Lower leg skin (tissue), 4 donors: ENCODE measurements at regions not wholly inside any gene's neighbourhood (a gene's known extent, or its start where the extent isn't known, plus 50 kb on each side); places are given as distances from the start of the nearest gene placed in this dataset.

Source experiments
- DNase-seq, 2 donors: peaks; one replicate each; pipeline ENCODE4 v3.0.0-alpha.2; 2019; ENCODE audit warnings: low spot score in 2 of 2
- H3K4me3 ChIP-seq: fragments of 200-600 bp; sonication (generic); 2 replicates; pipeline ENCODE4 v1.5.1; 2017; ENCODE audit warnings: mild to moderate bottlenecking, low read depth; ENCODE audit not compliant: poor library complexity, severe bottlenecking
- CTCF ChIP-seq, 3 donors: fragments of 450-650 bp; IDR thresholded peaks; one replicate each; pipeline ENCODE4 v1.5.1; 2016; ENCODE audit warnings: antibody characterized with exemption in 3 of 3, mild to moderate bottlenecking in 3 of 3, moderate library complexity in 2 of 3
- POLR2A ChIP-seq, 2 donors: fragments of 450-650 bp; IDR thresholded peaks; one replicate each; pipeline ENCODE4 v1.6.1; 2016 to 2017; ENCODE audit warnings: antibody characterized with exemption in 2 of 2, mild to moderate bottlenecking in 1 of 2, moderate library complexity in 1 of 2
- WGBS, 2 donors: methylation state at CpG; one replicate each; pipeline ENCODE4 v1.1.5; 2018; 5-methylcytosine and 5-hydroxymethylcytosine counted together
- intact Hi-C: fragments of 100-400 bp; cut with DNase I; formaldehyde crosslinking; loops from one replicate; pipeline ENCODE4 v1.15.0; 2023; ENCODE audit warnings: low total_unique reads

GRCh38 chr20:39176457-39176856 is 214.3 kb downstream of the DHX35 start:
- intact Hi-C loops = no loop called here
- TF ChIP-seq CTCF (IDR thresholded peaks at IDR 0.05) (no peak), POLR2A (IDR thresholded peaks at IDR 0.05) (no peak)
- 74 to 81% methylated on average over 2 of the region's 2 CpGs for WGBS, 2 donors
- no peak overlapping the region for H3K4me3 ChIP-seq
- DNase-seq = no peak

DNA sequence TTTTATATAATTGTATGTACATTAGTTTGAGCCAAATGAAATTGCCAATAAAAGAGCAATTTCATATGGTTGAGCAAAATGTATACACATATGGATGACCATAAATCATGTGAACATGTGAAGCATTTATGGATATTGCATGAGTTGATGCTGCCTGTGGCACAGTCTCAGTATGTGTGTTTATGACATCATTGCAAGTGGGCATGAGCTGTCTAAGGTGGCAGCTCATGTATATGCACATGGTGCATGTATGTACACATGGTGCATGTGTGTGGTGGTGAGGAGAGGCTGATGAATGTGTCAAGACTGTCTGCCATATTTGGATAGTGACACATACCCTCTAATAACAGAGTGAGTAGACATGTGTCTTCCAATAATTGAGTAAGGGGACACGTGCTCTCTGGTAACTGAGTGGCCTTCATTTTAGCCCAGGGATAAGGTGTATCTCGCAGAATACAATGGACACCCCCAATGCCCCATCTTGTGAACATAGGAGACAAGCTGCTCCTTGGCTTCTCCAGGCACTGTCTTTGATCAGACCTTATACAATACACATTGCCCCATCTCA is 208.8 kb downstream of the DHX35 start:
- intact Hi-C loops = no loop called here
- no peak for DNase-seq
- TF ChIP-seq POLR2A (IDR thresholded peaks at IDR 0.05) (no peak), CTCF (IDR thresholded peaks at IDR 0.05) (no peak)
- 67 to 81% methylated on average over 2 of the region's 2 CpGs for WGBS, 2 donors
- no peak overlapping the region for H3K4me3 ChIP-seq

GRCh38 chr20:39165099-39165498 is 203.0 kb downstream of the DHX35 start:
- 78 to 83% methylated on average over 6 of the region's 6 CpGs for WGBS, 2 donors
- H3K4me3 ChIP-seq = no peak overlapping the region
- intact Hi-C loops = no loop called here
- TF ChIP-seq CTCF (IDR thresholded peaks at IDR 0.05) (no peak), POLR2A (IDR thresholded peaks at IDR 0.05) (no peak)
- no peak for DNase-seq

DNA sequence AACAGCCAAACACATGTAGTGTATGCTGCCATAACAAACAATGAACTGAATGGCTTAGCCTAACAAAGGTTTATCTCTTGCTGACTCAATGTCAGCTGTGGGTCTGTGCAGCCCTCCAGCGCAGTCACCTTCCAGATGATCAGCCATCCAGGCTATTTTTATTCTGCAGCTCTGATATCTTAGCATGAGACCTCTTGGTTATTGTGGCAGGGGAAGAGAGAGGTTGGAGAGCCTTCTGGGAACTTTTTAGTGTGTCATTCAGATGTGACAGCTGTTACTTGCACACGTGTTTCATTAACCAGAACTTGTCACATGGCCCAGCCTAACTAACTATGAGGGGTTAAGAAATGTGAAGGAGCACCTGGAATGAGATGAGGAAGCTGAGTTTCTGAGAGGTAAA is 202.5 kb downstream of the DHX35 start:
- intact Hi-C loops = no loop called here
- TF ChIP-seq POLR2A (IDR thresholded peaks at IDR 0.05) = no peak
- TF ChIP-seq CTCF (IDR thresholded peaks at IDR 0.05) = no peak
- no peak overlapping the region for H3K4me3 ChIP-seq
- no peak for DNase-seq
- WGBS, 2 donors = 56 to 72% methylated on average over 2 of the region's 2 CpGs

DNA sequence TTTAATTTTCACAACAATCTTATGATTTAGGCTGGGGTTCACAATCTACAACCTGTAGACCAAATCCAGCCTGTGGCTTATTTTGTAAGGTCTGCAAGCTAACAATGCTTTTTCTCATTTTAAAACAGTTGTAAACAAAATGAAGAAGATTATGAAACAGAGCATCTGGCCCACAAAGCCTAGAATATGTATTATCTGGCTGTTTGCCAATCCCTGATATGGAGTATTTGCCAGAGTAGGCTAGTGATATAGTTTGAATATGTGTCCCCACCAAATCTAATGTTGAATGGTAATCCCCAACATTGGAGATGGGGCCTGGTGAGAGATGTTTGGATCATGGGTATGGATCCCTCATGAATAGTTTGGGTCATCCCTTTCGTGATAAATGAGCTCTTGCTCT is 201.8 kb downstream of the DHX35 start:
- 71 to 81% methylated on average over 1 of the region's 1 CpG for WGBS, 2 donors
- TF ChIP-seq POLR2A (IDR thresholded peaks at IDR 0.05) (no peak), CTCF (IDR thresholded peaks at IDR 0.05) (no peak)
- intact Hi-C loops = no loop called here

DNA sequence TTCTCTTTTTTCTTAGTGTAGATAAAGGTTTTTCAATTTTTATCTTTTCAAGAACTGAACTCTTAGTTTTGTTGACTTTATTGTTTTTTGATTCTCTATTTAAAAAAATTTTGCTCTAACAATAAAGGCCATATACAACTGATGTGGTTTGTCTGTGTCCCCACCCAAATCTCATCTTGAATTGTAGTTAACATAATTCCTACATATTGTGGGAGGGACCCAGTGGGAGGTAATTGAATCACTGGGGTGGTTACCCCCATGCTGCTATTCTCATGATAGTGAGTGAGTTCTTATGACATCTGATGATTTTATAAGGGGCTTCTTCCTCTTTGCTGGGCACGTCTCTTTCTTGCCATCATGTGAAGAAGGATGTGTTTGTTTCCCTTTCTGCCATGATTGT is 199.8 kb downstream of the DHX35 start:
- TF ChIP-seq CTCF (IDR thresholded peaks at IDR 0.05) = no peak
- TF ChIP-seq POLR2A (IDR thresholded peaks at IDR 0.05) = no peak
- DNase-seq = peak in 1 of 2 donors; percentile 17
- intact Hi-C loops = no loop called here
- H3K4me3 ChIP-seq = no peak overlapping the region
- 56 to 57% methylated on average over 1 of the region's 1 CpG for WGBS, 2 donors

More for the DNA sequence above, 201.8 kb downstream of the DHX35 start:
- no peak overlapping the region for H3K4me3 ChIP-seq
- DNase-seq = no peak
